ENCODE measurements at regions not wholly inside any gene's neighbourhood (a gene's known extent, or its start where the extent isn't known, plus 50 kb on each side); places are given as distances from the start of the nearest gene placed in this dataset.

DNA sequence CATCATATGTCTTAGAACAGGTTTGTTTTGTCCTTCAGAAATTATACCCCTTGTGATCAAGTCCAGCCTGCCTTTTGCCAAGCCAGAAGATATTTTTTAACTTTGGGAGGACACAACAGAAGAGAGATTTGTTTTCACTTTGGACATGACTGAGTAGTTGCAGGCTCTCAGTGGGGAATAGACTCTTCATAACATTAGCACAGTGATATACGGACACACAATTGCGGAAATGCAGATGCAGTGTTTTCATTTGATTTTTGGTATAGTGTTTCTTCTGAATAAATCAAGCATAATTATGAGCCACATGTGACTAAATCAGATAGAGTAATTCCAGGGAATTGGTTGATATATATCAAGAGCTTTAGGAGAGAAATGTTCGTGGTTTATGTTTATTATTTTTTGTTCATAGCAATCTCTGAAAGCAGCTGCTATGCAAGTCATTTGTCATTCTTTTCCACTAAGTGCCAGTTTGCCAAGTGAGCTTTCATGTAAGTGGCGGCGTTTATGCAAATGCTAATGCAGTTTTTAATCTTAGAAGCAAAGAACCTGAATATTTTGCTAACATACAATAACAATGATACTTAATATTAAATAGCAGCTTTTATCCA is 69.6 kb upstream of the HDAC9 start:
- no peak for TF ChIP-seq BHLHE40 (IDR thresholded peaks at IDR 0.05; ENCODE audit: low read depth, low read length)
- no peak for TF ChIP-seq KDM1A (IDR thresholded peaks at IDR 0.05; ENCODE audit: low read depth)
- TF ChIP-seq, protein P1, sequence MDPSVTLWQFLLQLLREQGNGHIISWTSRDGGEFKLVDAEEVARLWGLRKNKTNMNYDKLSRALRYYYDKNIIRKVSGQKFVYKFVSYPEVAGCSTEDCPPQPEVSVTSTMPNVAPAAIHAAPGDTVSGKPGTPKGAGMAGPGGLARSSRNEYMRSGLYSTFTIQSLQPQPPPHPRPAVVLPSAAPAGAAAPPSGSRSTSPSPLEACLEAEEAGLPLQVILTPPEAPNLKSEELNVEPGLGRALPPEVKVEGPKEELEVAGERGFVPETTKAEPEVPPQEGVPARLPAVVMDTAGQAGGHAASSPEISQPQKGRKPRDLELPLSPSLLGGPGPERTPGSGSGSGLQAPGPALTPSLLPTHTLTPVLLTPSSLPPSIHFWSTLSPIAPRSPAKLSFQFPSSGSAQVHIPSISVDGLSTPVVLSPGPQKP (IDR thresholded peaks at IDR 0.05; ENCODE audit: low read depth, low read length) = no peak
- TF ChIP-seq RFX5 (IDR thresholded peaks at IDR 0.05) = no peak
- no peak for TF ChIP-seq HEYL (CRISPR knock-in tag; IDR thresholded peaks at IDR 0.05)
- no peak for TF ChIP-seq FOXS1 (CRISPR knock-in tag; IDR thresholded peaks at IDR 0.05)
- TF ChIP-seq MAZ (IDR thresholded peaks at IDR 0.05; ENCODE audit: borderline replicate concordance, low read depth, low read length) = no peak
- no peak for TF ChIP-seq FOSB (CRISPR knock-in tag; IDR thresholded peaks at IDR 0.05)
- TF ChIP-seq CHD4 (IDR thresholded peaks at IDR 0.05; ENCODE audit: borderline replicate concordance) = no peak
- TF ChIP-seq PHF8 (IDR thresholded peaks at IDR 0.05; ENCODE audit: borderline replicate concordance, low read depth) = no peak
- TF ChIP-seq, protein P2, sequence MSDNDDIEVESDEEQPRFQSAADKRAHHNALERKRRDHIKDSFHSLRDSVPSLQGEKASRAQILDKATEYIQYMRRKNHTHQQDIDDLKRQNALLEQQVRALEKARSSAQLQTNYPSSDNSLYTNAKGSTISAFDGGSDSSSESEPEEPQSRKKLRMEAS (IDR thresholded peaks at IDR 0.05) = no peak
- TF ChIP-seq MYC (IDR thresholded peaks at IDR 0.05; ENCODE audit: borderline replicate concordance, low read length) = no peak
- Histone ChIP-seq H3K4me1 (peaks cover 6% of the 10 kb centered on the region; the same call in 1 of the 3 replicates), H3K4me3 (no peak overlapping the region), H3K27ac (no peak overlapping the region), H3K4me2 (no peak overlapping the region), H3K9me3 (no peaks in the 10 kb centered on the region)
- ChIA-PET POLR2A (no interaction called here), CTCF (interaction anchor here (1.6 kb wide), 1 partner anchor 24 kb away, joined by 3 read pairs; no protein-coding TSS in a partner anchor)
- 80% methylated on average over 5 of the region's 5 CpGs for WGBS (ENCODE audit: missing lambda C conversion rate)
- FAIRE-seq (no peak), DNase-seq (ENCODE audit: low read depth in 1 of 2, low spot score in 1 of 2) (no peak), ATAC-seq (no peak)

DNA sequence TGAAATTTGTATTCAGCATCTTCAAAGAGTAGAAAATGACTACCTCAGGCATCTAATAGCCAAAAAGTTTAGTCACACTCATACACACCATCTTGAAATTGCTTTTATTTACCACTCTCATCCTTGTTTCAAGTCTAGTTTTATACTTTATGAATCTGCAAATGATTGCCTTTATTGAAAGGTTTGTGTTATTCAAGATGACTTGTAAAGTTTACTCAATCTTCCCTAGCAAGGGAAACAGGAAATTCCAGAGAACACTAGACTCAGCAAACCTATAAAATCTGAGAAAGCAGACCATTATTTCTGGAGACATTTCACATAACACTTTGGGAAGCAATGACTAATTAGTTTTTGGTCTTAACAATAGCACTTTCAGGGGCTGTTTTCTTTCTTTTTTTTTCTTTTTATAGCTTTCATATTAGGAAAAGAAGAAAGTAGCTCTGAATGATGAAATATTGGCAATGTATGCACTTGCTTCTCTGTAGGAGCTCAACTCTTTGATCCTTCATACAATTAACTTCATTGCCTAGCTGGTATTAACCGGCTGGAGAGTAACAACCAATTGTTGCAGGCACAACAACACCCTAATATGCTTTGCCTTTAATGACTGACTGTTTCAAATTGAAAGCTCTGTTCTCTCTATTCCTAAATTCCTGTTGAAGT is 68.9 kb upstream of the HDAC9 start:
- no peak overlapping the region for H3K27ac ChIP-seq
- ChIA-PET POLR2A (no interaction called here), CTCF (interaction anchor here (1.6 kb wide), 1 partner anchor 25 kb away, joined by 3 read pairs; no protein-coding TSS in a partner anchor)
- FAIRE-seq = no peak
- no peaks in the 10 kb centered on the region for H3K9me3 ChIP-seq
- H3K4me3 ChIP-seq = no peak overlapping the region
- ATAC-seq = no peak
- TF ChIP-seq RFX5 (IDR thresholded peaks at IDR 0.05) (no peak), CEBPB (IDR thresholded peaks at IDR 0.05) (no peak), CHD2 (IDR thresholded peaks at IDR 0.05; ENCODE audit: low read length, partially characterized antibody) (no peak), ESRRA (IDR thresholded peaks at IDR 0.05; ENCODE audit: borderline replicate concordance, low read length) (no peak), MAFK (IDR thresholded peaks at IDR 0.05; ENCODE audit: partially characterized antibody) (no peak), HOXB5 (CRISPR knock-in tag; IDR thresholded peaks at IDR 0.05) (no peak), RNF2 (IDR thresholded peaks at IDR 0.05; ENCODE audit: borderline replicate concordance, low read depth) (no peak), RAD21 (conservative IDR thresholded peaks at IDR 0.05 in 1 of 2, IDR thresholded peaks at IDR 0.05 in 1 of 2) (no peak), HOXA7 (CRISPR knock-in tag; IDR thresholded peaks at IDR 0.05) (no peak), KDM5A (IDR thresholded peaks at IDR 0.05) (no peak), ZC3H11A (IDR thresholded peaks at IDR 0.05) (no peak), KDM1A (IDR thresholded peaks at IDR 0.05; ENCODE audit: low read depth) (no peak), NPAS2 (CRISPR knock-in tag; IDR thresholded peaks at IDR 0.05; ENCODE audit: borderline replicate concordance) (no peak)
- TF ChIP-seq, protein P3, sequence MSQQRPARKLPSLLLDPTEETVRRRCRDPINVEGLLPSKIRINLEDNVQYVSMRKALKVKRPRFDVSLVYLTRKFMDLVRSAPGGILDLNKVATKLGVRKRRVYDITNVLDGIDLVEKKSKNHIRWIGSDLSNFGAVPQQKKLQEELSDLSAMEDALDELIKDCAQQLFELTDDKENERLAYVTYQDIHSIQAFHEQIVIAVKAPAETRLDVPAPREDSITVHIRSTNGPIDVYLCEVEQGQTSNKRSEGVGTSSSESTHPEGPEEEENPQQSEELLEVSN (IDR thresholded peaks at IDR 0.05; ENCODE audit: borderline replicate concordance, low read depth) = no peak
- DNase-seq (ENCODE audit: low read depth in 1 of 2, low spot score in 1 of 2) = no peak
- H3K4me1 ChIP-seq = peaks cover 6% of the 10 kb centered on the region; the same call in 1 of the 3 replicates
- H3K4me2 ChIP-seq = no peak overlapping the region
- 19% methylated on average over 1 of the region's 1 CpG for WGBS (ENCODE audit: missing lambda C conversion rate)
